SK-N-SH (cell line): ENCODE measurements at regions not wholly inside any gene's neighbourhood (a gene's known extent, or its start where the extent isn't known, plus 50 kb on each side); places are given as distances from the start of the nearest gene placed in this dataset.

ENCODE experiments used
- CTCF ChIA-PET: fragments of 300-600, 350-600 bp; formaldehyde crosslinking; extraction: SDS; loops from one replicate; lab custom pipeline; 2021; lab: Yijun Ruan, JAX
- POLR2A ChIA-PET: fragments of 350-600 bp; sonication (Branson Sonifier 250); formaldehyde crosslinking; extraction: SDS; loops from one replicate; lab custom pipeline; 2020; ENCODE audit warnings: antibody characterized with exemption, inconsistent platforms; lab: Yijun Ruan, JAX
- DNase-seq: peaks from one replicate; pipeline ENCODE4 v3.0.0; 2012
- H2AFZ ChIP-seq: fragments of 200-600 bp; sonication (generic); 2 replicates; pipeline ENCODE4 v1.8.1; 2016; ENCODE audit warnings: antibody characterized with exemption, mild to moderate bottlenecking, low read depth
- H3F3A ChIP-seq: fragments of 200-600 bp; sonication (generic); replicated peaks from 2 replicates; pipeline ENCODE3; 2016; ENCODE audit warnings: antibody characterized with exemption, mild to moderate bottlenecking; ENCODE audit not compliant: insufficient read depth
- H3K27ac ChIP-seq, 2 experiments: fragments of 200-500 bp in 1 of 2; fragments of 200-600 bp in 1 of 2; sonication (Bioruptor generic) in 1 of 2; sonication (generic), shearing (Covaris generic) in 1 of 2; 2 replicates each; pipeline versions ENCODE4 v1.5.1 to v1.6.1; 2014 to 2016; ENCODE audit warnings: low read depth in 2 of 2, inconsistent platforms in 1 of 2, low read length in 1 of 2, mild to moderate bottlenecking in 1 of 2, mixed read lengths in 1 of 2
- H3K27me3 ChIP-seq: fragments of 200-600 bp; sonication (generic), shearing (Covaris generic); 2 replicates; pipeline ENCODE4 v1.6.1; 2016; ENCODE audit warnings: mixed run types; ENCODE audit not compliant: insufficient read depth
- H3K36me3 ChIP-seq, 2 experiments: fragments of 200-500 bp in 1 of 2; fragments of 200-600 bp in 1 of 2; sonication (Bioruptor generic) in 1 of 2; sonication (generic) in 1 of 2; replicated peaks in 1 of 2; 2 replicates each; pipeline versions ENCODE3 to v1.5.1; 2014 to 2016; ENCODE audit warnings: low read length in 1 of 2, mild to moderate bottlenecking in 1 of 2; ENCODE audit not compliant: insufficient read depth in 2 of 2, control insufficient read depth in 1 of 2
- H3K4me1 ChIP-seq, 2 experiments: fragments of 200-500 bp in 1 of 2; fragments of 200-600 bp in 1 of 2; sonication (Bioruptor generic) in 1 of 2; sonication (generic), shearing (Covaris generic) in 1 of 2; 2 replicates each; pipeline versions ENCODE4 v1.5.1 to v1.6.1; 2014 to 2016; ENCODE audit warnings: low read depth in 1 of 2, low read length in 1 of 2, mixed run types in 1 of 2; ENCODE audit not compliant: insufficient read depth in 2 of 2, control insufficient read depth in 1 of 2
- H3K4me2 ChIP-seq: fragments of 200-600 bp; sonication (generic), shearing (Covaris generic); 2 replicates; pipeline ENCODE4 v1.6.1; 2017; ENCODE audit warnings: mixed run types
- H3K4me3 ChIP-seq, 2 experiments: fragments of 200-500 bp in 1 of 2; fragments of 200-600 bp in 1 of 2; sonication (Bioruptor generic) in 1 of 2; sonication (generic), shearing (Covaris generic) in 1 of 2; 2 replicates each; pipeline versions ENCODE4 v1.5.1 to v1.8.1; 2014 to 2016; ENCODE audit warnings: low read depth in 2 of 2, inconsistent platforms in 1 of 2, low read length in 1 of 2, mild to moderate bottlenecking in 1 of 2, mixed read lengths in 1 of 2, moderate library complexity in 1 of 2
- H3K79me2 ChIP-seq: fragments of 200-600 bp; sonication (generic); 2 replicates; pipeline ENCODE4 v1.8.1; 2017; ENCODE audit warnings: mild to moderate bottlenecking; ENCODE audit not compliant: insufficient read depth
- H3K9ac ChIP-seq: fragments of 200-600 bp; sonication (generic); 2 replicates; pipeline ENCODE4 v1.6.1; 2017; ENCODE audit warnings: mixed run types
- H3K9me2 ChIP-seq: fragments of 200-600 bp; sonication (generic); 2 replicates; pipeline ENCODE4 v1.6.1; 2017; ENCODE audit warnings: mixed run types
- H3K9me3 ChIP-seq: fragments of 200-600 bp; sonication (generic); 2 replicates; pipeline ENCODE4 v1.6.1; 2017; ENCODE audit warnings: mixed run types, mild to moderate bottlenecking, moderate library complexity
- H4K20me1 ChIP-seq: fragments of 200-600 bp; sonication (generic); 2 replicates; pipeline ENCODE4 v1.6.1; 2017; ENCODE audit warnings: mild to moderate bottlenecking, mixed run types; ENCODE audit not compliant: insufficient read depth
- CHD2 ChIP-seq: fragments of 150-350 bp; IDR thresholded peaks from 2 replicates; pipeline ENCODE4 v1.6.1; 2018; ENCODE audit warnings: low read length; ENCODE audit not compliant: partially characterized antibody
- EP300 ChIP-seq, 2 experiments: IDR thresholded peaks; 2 replicates each; pipeline versions ENCODE4 v1.4.0 to v1.6.1; 2012; ENCODE audit warnings: borderline replicate concordance in 1 of 2, low read depth in 1 of 2, low read length in 1 of 2
- FOXM1 ChIP-seq: IDR thresholded peaks from 2 replicates; pipeline ENCODE4 v1.4.0; 2012; ENCODE audit warnings: low read depth, mild to moderate bottlenecking
- GABPA ChIP-seq: IDR thresholded peaks from 2 replicates; pipeline ENCODE4 v1.4.0; 2012; ENCODE audit warnings: low read depth, mild to moderate bottlenecking
- MAX ChIP-seq: IDR thresholded peaks from 2 replicates; pipeline ENCODE4 v1.4.0; 2012; ENCODE audit warnings: low read depth
- MEF2A ChIP-seq: IDR thresholded peaks from 2 replicates; pipeline ENCODE4 v1.4.0; 2012; ENCODE audit warnings: low read depth, borderline replicate concordance
- MXI1 ChIP-seq: IDR thresholded peaks from 2 replicates; pipeline ENCODE4 v1.6.1; 2012; ENCODE audit warnings: mild to moderate bottlenecking, low read depth, low read length, improper control_type of control experiment
- NRF1 ChIP-seq: IDR thresholded peaks from 2 replicates; pipeline ENCODE4 v1.6.1; 2012; ENCODE audit warnings: low read depth, mild to moderate bottlenecking, low read length
- RAD21 ChIP-seq: IDR thresholded peaks from 2 replicates; pipeline ENCODE4 v1.6.1; 2012; ENCODE audit warnings: mild to moderate bottlenecking, low read length
- RFX5 ChIP-seq: IDR thresholded peaks from 2 replicates; pipeline ENCODE4 v1.6.1; 2012; ENCODE audit warnings: mild to moderate bottlenecking, improper control_type of control experiment, low read length
- RXRA ChIP-seq: IDR thresholded peaks from 2 replicates; pipeline ENCODE4 v1.4.0; 2012; ENCODE audit warnings: low read depth, mild to moderate bottlenecking, borderline replicate concordance
- SIN3A ChIP-seq: IDR thresholded peaks from 2 replicates; pipeline ENCODE4 v1.6.1; 2012; ENCODE audit warnings: low read depth, mild to moderate bottlenecking, low read length, moderate library complexity, borderline replicate concordance
- SMC3 ChIP-seq: IDR thresholded peaks from 2 replicates; pipeline ENCODE4 v1.6.1; 2012; ENCODE audit warnings: low read depth, low read length, improper control_type of control experiment
- TAF1 ChIP-seq: IDR thresholded peaks from 2 replicates; pipeline ENCODE4 v1.6.1; 2012; ENCODE audit warnings: low read depth, mild to moderate bottlenecking, low read length, moderate library complexity, borderline replicate concordance
- TCF12 ChIP-seq: IDR thresholded peaks from 2 replicates; pipeline ENCODE4 v1.4.0; 2012
- TEAD4 ChIP-seq: IDR thresholded peaks from 2 replicates; pipeline ENCODE4 v1.4.0; 2012; ENCODE audit warnings: mild to moderate bottlenecking, borderline replicate concordance; ENCODE audit not compliant: insufficient read depth
- ZBTB33 ChIP-seq: IDR thresholded peaks from 2 replicates; pipeline ENCODE4 v1.4.0; 2012; ENCODE audit warnings: low read depth, borderline replicate concordance
- WGBS: methylation state at CpG from one replicate; pipeline ENCODE4 v1.1.6; 2017; ENCODE audit warnings: low lambda C conversion rate; 5-methylcytosine and 5-hydroxymethylcytosine counted together
- TF ChIP-seq, protein P1 (sequence below): fragments of 150-350 bp; IDR thresholded peaks from 2 replicates; pipeline ENCODE4 v1.6.1; 2016; ENCODE audit warnings: mild to moderate bottlenecking, low read depth, low read length

DNA sequence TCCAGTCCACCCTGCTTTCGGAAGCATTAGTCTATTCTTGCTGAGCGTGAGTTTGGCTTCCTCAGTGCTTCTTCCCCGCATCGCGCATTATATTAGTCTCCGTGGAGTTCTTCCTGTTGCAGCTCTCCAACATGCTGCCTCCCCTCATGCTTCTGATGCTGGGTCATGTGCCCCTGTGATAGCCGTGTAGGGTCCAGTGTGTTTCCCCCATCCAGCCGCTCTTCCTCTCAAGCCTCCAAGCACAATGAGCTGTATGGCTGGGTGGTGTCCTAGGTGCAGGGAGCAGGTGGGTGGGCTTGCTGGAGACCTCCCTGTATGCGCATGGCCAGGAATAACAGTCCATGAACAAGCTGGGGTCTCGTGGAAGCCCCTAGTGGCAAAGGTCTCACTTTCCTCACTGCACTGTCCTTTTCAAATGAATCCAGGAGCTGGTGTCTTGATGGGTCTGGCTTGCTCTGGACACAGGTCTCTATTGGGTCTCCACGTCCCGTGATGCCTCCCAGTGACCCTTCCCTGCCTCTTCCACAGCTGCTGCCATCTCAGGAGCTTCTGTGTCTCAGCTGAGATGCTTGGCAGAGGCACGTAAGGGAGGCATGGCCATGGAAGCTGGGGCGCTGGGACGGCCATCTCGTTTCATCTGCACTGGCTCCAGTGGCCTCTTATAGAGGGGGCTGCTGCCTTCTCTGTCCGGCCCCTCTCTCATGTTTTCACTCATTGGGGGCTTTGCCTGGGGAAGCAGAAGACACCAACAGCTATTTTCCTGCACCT, 54.8 kb upstream of the HDAC4 start:
- ChIA-PET POLR2A (no interaction called here), CTCF (interaction anchor here (0.7 to 1.0 kb wide), 3 partner anchors 34 to 121 kb away, joined by 3 read pairs; no protein-coding TSS in a partner anchor)
- no peak overlapping the region for H3K9ac ChIP-seq
- H3K27me3 ChIP-seq, result no peaks in the 10 kb centered on the region
- no peaks in the 10 kb centered on the region for H3K4me1 ChIP-seq
- TF ChIP-seq ZBTB33, result no peak
- H3K79me2 ChIP-seq, result no peaks in the 10 kb centered on the region
- 44% methylated on average over 14 of the region's 17 CpGs for WGBS
- H3K4me2 ChIP-seq, result no peak overlapping the region
- no peaks in the 10 kb centered on the region for H4K20me1 ChIP-seq
- no peaks in the 10 kb centered on the region for H3K36me3 ChIP-seq
- no peak overlapping the region for H3K4me3 ChIP-seq
- no peaks in the 10 kb centered on the region for H3K9me2 ChIP-seq
- no peak overlapping the region for H2AFZ ChIP-seq
- peaks cover 9% of the 10 kb centered on the region; the same call in 1 of the 2 replicates for H3K9me3 ChIP-seq
- DNase-seq, result no peak
- H3K27ac ChIP-seq, result no peak overlapping the region
- no peaks in the 10 kb centered on the region for H3F3A ChIP-seq

DNA sequence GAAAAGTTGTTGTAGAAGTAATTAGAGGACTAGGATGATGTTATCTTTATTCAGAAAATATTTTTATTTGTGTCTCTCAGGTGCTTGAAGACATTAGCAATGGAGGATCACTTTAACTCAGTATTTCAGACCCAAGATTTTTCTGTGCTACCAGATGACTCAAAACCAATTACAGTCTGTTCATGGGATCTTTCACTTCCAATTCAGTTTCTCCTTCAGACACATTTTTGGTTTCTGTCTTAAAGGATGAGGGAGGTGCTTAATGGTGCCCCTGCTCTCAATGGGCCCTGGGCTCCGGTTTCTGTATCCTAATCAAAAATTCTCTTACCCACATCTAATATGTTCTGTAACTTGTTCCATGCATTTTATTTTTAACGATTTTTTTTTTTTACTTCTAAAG, 53.7 kb upstream of the HDAC4 start:
- no peak for DNase-seq
- Histone ChIP-seq H3K9me3 (peaks cover 9% of the 10 kb centered on the region; the same call in 1 of the 2 replicates), H3K27me3 (no peaks in the 10 kb centered on the region), H3K4me1 (no peaks in the 10 kb centered on the region), H2AFZ (no peak overlapping the region), H3K9me2 (no peaks in the 10 kb centered on the region), H3K36me3 (no peaks in the 10 kb centered on the region), H3F3A (no peaks in the 10 kb centered on the region), H3K79me2 (no peaks in the 10 kb centered on the region), H3K4me2 (no peak overlapping the region), H3K27ac (no peak overlapping the region), H3K9ac (no peak overlapping the region), H4K20me1 (no peaks in the 10 kb centered on the region), H3K4me3 (no peak overlapping the region)
- ChIA-PET POLR2A (no interaction called here), CTCF (interaction anchor here (1.0 kb wide), 1 partner anchor 110 kb away, joined by 3 read pairs; no protein-coding TSS in a partner anchor)
- TF ChIP-seq EP300 (IDR thresholded peaks at IDR 0.05; ENCODE audit: borderline replicate concordance in 1 of 2, low read depth in 1 of 2, low read length in 1 of 2), result no peak
- TF ChIP-seq SMC3, result no peak
- TF ChIP-seq GABPA, result no peak
- TF ChIP-seq CHD2, result no peak
- no peak for TF ChIP-seq MXI1
- no peak for TF ChIP-seq MEF2A
- no peak for TF ChIP-seq TCF12
- no peak for TF ChIP-seq RAD21
- no peak for TF ChIP-seq TEAD4
- TF ChIP-seq, protein P1, sequence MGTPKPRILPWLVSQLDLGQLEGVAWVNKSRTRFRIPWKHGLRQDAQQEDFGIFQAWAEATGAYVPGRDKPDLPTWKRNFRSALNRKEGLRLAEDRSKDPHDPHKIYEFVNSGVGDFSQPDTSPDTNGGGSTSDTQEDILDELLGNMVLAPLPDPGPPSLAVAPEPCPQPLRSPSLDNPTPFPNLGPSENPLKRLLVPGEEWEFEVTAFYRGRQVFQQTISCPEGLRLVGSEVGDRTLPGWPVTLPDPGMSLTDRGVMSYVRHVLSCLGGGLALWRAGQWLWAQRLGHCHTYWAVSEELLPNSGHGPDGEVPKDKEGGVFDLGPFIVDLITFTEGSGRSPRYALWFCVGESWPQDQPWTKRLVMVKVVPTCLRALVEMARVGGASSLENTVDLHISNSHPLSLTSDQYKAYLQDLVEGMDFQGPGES, result no peak
- TF ChIP-seq SIN3A, result no peak
- TF ChIP-seq MAX, result no peak
- TF ChIP-seq RXRA, result no peak
- no peak for TF ChIP-seq NRF1
- TF ChIP-seq RFX5, result no peak
- TF ChIP-seq ZBTB33, result no peak
- no peak for TF ChIP-seq FOXM1
- no peak for TF ChIP-seq TAF1
- WGBS, result 5% methylated on average over 2 of the region's 2 CpGs
